ENCODE measurements at regions not wholly inside any gene's neighbourhood (a gene's known extent, or its start where the extent isn't known, plus 50 kb on each side); places are given as distances from the start of the nearest gene placed in this dataset.

DNA sequence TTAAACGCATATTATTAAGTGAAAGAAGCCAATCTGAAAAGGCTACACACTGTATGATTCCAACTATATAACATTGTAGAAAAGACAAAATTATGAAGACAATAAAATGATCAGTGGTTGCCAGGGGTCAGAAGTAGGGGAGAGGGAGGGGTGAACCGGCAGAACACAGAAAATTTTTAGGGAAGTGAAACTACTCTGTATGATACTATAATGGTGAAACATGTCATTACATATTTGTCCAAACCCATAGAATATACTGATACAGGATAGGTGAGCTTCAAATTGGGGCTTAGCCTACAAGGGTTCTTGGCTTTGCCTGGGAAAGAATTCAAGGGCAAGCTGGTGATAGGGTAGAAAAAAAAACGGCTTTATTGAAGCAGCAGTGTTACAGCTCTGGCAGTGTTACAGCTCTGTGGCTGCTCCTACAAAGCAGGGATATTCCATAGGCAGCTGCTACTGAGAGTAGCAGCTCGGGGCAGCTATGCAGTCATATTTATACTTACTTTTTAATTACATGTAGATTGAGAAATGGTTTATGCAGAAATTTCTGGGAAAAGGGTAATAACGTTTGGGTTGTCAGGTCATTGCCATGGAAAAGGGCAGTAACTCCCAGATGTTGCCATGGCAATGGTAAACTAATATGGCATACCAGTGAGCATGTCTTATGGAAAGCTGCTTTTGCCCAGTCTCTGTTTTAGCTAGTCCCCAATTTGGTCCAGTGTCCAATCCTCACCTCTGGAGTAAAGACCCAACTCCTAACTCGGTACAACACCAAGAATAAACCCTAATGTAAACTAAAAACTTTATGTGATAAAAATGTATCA, 125.1 kb upstream of the SLC25A36 start:
- DNase-seq (ENCODE audit: low read depth) = no peak

GRCh38 chr3:140821493-140821892, 120.1 kb upstream of the SLC25A36 start:
- no peak for DNase-seq (ENCODE audit: low read depth)

- no peak for DNase-seq (ENCODE audit: low read depth)
Measured at GRCh38 chr3:140822401-140823047, 119.1 kb upstream of the SLC25A36 start.

DNA sequence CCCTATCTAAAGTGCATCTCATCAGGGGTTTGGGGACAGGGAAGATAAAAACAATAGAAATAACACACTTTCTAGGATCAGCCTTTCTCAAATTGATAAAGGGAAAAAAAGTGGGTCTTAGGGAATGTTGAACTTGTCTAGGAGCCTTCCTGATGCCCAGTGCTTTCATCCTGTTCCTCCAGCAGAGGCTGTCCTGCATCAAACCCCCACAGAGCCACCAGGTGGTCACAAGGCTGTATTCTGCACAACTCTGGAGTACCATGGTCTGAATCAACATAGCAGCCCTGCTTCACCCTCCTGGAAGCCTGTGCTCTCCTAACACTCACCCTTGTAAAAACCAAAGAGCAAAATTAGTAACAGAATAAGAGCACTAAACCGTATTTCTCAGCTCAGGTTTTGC, 118.5 kb upstream of the SLC25A36 start:
- no peak for DNase-seq (ENCODE audit: low read depth)

DNA sequence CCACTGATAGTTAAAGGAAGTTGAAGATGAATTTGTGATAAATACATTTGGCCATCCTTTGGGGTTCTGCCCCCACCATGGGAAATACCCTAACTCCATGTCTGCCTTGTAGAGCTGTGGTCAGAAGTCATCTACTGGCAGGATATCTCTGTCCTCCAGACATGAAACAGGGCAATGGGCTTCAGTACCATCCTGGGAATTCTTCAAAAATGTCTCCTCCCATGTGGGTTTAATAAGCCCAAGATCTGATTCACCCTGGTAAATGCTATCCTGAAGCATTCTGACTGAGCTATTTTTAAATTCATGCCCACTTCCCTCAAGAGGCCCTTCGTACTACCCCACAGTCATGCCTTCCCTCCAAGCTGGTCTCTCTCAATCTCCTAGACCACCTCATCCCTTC, 113.7 kb upstream of the SLC25A36 start:
- DNase-seq (ENCODE audit: low read depth) = no peak

- DNase-seq (ENCODE audit: low read depth) = no peak
Measured at GRCh38 chr3:140828585-140828984, 113.1 kb upstream of the SLC25A36 start.

GRCh38 chr3:140829796-140830195, 111.8 kb upstream of the SLC25A36 start:
- no peak for DNase-seq (ENCODE audit: low read depth)

DNA sequence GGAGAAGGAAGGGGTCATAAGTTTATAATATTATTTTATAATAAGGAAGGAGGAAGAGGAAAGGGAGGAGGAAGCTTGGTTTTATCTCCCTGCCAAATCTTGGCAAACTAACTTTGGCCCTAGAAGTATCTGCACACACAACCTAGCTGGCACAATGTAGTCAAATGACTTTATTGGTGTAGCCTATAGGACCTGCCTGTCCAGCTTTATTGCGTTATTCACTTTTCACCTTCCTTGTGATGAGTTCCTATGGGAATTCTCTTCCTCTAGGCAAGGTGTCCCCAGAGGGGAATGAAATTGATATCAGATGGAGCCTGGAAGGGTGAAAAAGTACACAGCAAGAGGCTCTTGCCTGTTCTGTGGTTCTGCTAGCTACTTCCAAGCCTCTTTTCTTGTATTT, 111.2 kb upstream of the SLC25A36 start:
- DNase-seq (ENCODE audit: low read depth) = no peak

GRCh38 chr3:140832883-140833282, 108.8 kb upstream of the SLC25A36 start:
- DNase-seq (ENCODE audit: low read depth) = no peak

- DNase-seq (ENCODE audit: low read depth) = no peak
Measured at GRCh38 chr3:140834266-140835037, 107.2 kb upstream of the SLC25A36 start.

- DNase-seq (ENCODE audit: low read depth) = no peak
Measured at GRCh38 chr3:140842984-140843649, 98.5 kb upstream of the SLC25A36 start.

GRCh38 chr3:140843656-140844055, 98.0 kb upstream of the SLC25A36 start:
- no peak for DNase-seq (ENCODE audit: low read depth)

GRCh38 chr3:140844072-140844471, 97.6 kb upstream of the SLC25A36 start:
- DNase-seq (ENCODE audit: low read depth) = no peak

DNA sequence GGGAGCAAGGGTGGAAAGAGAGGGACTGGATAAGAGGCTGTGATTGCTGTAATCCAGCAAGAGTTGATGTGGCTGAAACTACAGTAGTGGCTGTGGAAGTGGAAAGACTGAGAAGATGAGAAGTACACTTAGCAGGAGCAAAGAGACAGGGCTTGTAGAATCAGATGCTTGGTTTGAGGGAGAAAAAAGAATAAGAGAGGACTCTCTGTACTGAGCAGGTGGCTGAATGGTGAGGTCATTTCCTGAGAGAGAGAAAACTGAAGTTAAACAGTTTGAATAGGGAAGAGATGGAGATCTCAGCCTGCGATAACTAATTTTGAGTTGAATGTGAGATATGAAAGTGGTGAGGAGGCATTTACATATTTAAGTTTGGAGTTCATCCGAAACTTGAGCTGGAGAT, 95.8 kb upstream of the SLC25A36 start:
- no peak for DNase-seq (ENCODE audit: low read depth)

- no peak for DNase-seq (ENCODE audit: low read depth)
Measured at GRCh38 chr3:140848666-140849065, 93.0 kb upstream of the SLC25A36 start.

DNA sequence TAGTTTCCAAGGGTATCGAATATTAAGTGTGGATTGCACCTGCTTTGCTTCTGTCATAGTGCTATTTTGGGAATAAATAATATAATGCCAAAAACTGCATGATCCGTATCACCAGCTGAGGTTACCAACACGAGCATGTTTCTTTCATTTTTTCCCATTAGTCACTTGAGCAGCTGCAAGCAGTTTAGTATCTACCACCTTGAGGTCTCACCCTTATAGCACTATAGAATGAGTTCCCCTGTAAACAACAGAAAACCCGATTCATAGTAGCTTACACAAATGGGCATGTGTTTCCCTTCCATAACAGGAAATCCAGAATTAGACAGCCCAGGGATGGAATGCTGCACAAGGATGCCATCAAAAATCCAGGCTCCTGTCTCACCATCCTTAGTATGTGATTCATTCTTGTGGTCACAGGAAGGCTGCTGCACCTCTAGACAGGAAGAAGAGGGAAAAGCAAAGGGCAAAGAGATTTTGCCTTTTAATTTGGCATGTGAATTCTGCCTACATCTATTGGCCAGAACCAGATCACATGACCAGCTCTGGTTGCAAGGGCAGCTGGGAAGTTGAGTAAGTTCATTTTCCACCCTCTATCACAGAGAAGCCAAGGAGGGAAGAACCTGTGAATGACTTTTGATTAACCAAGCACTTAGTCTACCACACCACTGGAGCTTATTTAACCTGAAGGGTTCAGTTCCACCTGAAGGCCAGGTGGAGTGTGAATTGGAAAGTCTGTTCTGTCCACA, 91.3 kb upstream of the SLC25A36 start:
- DNase-seq (ENCODE audit: low read depth) = no peak

DNA sequence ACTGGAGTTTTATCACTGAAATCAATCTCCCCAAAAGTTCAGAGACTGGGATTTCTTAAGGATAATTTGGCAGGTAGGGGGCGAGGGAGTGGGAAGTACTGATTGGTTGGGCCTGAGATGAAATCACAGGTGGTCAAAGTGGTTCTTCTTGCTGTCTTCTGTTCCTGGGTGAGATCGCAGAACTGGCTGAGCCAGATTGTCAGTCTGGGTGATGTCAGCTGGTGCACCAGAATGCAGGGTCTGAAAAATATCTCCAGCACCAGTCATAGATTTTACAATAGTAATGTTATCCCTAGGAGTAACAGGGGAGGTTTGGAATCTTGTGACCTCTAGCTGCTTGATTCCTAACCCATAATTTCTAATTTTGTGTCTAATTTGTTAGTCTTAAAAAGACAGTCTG, 86.7 kb upstream of the SLC25A36 start:
- DNase-seq (ENCODE audit: low read depth) = no peak

DNA sequence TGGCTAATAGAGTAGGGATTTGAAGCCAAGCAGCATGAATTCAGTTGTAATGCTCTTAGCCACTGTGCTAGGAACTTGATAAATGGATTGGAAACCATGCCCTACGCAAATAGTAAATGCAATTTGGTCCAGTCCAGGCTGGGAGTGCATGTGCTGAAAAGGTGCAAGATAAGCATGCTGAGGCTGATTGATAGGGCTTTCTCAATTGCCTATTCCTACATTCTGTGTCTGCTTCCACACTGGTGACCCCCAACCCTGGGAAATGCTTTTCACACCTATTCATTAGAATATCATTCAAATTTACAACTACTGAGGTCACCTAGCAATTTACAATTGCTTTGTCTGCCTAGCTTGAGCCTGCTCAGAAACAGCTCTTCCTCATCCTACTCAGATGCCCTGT, 84.7 kb upstream of the SLC25A36 start:
- DNase-seq (ENCODE audit: low read depth) = no peak

GRCh38 chr3:140857993-140858392, 83.6 kb upstream of the SLC25A36 start:
- DNase-seq (ENCODE audit: low read depth) = no peak

GRCh38 chr3:140859592-140860336, 81.9 kb upstream of the SLC25A36 start:
- no peak for DNase-seq (ENCODE audit: low read depth)

- peak; percentile 3 for DNase-seq (ENCODE audit: low read depth)
Measured at GRCh38 chr3:140863580-140864009, 78.0 kb upstream of the SLC25A36 start.
